ENCODE measurements at regions not wholly inside any gene's neighbourhood (a gene's known extent, or its start where the extent isn't known, plus 50 kb on each side); places are given as distances from the start of the nearest gene placed in this dataset.

DNA sequence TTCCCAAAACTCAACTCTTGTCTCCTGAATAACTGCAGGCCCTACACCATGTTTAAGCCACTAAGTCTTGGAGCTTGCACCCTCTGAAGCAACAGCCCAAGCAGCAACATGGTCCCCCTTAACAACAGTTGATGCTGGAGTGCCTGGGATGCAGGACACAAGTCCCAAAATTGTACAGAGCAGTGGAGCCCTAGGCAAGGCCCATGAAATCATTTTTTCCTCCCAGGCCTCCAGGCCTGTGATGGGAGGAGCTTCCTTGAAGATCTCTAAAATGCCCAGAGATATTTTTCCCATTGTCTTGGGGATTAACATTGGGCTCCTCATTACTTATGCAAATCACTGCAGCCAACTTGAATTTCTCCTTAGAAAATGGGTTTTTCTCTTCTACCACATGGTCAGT lies 311.9 kb upstream of the EPHA3 start:
- Histone ChIP-seq H3K18ac (ENCODE audit: low read length) (no peak overlapping the region), H3K4me1 (ENCODE audit: control insufficient read depth in 1 of 2, insufficient read depth in 2 of 2, low read length in 2 of 2) (no peaks in the 10 kb centered on the region), H2BK12ac (ENCODE audit: low read length) (no peak overlapping the region), H3K9me3 (ENCODE audit: insufficient read depth, low read depth, low read length) (peaks cover 7% of the 10 kb centered on the region), H3K9ac (ENCODE audit: low read length) (no peak overlapping the region), H2AFZ (ENCODE audit: insufficient read depth, low read length, poor library complexity) (no peak overlapping the region), H3K27ac (ENCODE audit: low read depth, low read length) (no peak overlapping the region), H4K12ac (ENCODE audit: low read depth, low read length) (no peak overlapping the region), H3K79me2 (ENCODE audit: control insufficient read depth, insufficient read depth, low read length, poor library complexity) (no peaks in the 10 kb centered on the region), H3K4ac (ENCODE audit: low read depth, low read length) (no peak overlapping the region), H2AK5ac (ENCODE audit: low read length) (no peak overlapping the region), H4K91ac (ENCODE audit: low read depth, low read length) (no peak overlapping the region), H4K8ac (ENCODE audit: low read depth, low read length) (no peak overlapping the region), H3K23ac (ENCODE audit: low read length) (no peak overlapping the region), H3K36me3 (ENCODE audit: control insufficient read depth in 1 of 2, insufficient read depth in 2 of 2, low read length in 2 of 2) (no peaks in the 10 kb centered on the region), H3K4me3 (ENCODE audit: low read depth, low read length) (no peak overlapping the region), H2BK120ac (ENCODE audit: insufficient read depth, low read length, poor library complexity) (no peak overlapping the region), H3K14ac (ENCODE audit: low read length) (no peak overlapping the region), H3K27me3 (ENCODE audit: insufficient read depth, low read length) (no peaks in the 10 kb centered on the region), H3K4me2 (ENCODE audit: low read length) (no peak overlapping the region), H2BK5ac (ENCODE audit: low read depth, low read length, poor library complexity) (no peak overlapping the region), H3K79me1 (ENCODE audit: low read length) (no peaks in the 10 kb centered on the region)
- DNase-seq: no peak

GRCh38 chr3:88807491-88808105 lies 299.8 kb upstream of the EPHA3 start:
- Histone ChIP-seq H3K36me3 (ENCODE audit: control insufficient read depth in 1 of 2, insufficient read depth in 2 of 2, low read length in 2 of 2) (no peaks in the 10 kb centered on the region), H3K4me1 (ENCODE audit: control insufficient read depth in 1 of 2, insufficient read depth in 2 of 2, low read length in 2 of 2) (no peaks in the 10 kb centered on the region), H3K79me1 (ENCODE audit: low read length) (no peaks in the 10 kb centered on the region), H3K18ac (ENCODE audit: low read length) (no peak overlapping the region), H3K4me2 (ENCODE audit: low read length) (no peak overlapping the region), H3K27ac (ENCODE audit: low read depth, low read length) (peak overlapping the region; percentile 67), H3K4ac (ENCODE audit: low read depth, low read length) (no peak overlapping the region), H3K23ac (ENCODE audit: low read length) (no peak overlapping the region), H3K9ac (ENCODE audit: low read length) (no peak overlapping the region), H3K79me2 (ENCODE audit: control insufficient read depth, insufficient read depth, low read length, poor library complexity) (no peaks in the 10 kb centered on the region), H2BK5ac (ENCODE audit: low read depth, low read length, poor library complexity) (no peak overlapping the region), H2AFZ (ENCODE audit: insufficient read depth, low read length, poor library complexity) (no peak overlapping the region), H3K14ac (ENCODE audit: low read length) (no peak overlapping the region), H3K4me3 (ENCODE audit: low read depth, low read length) (no peak overlapping the region), H2BK12ac (ENCODE audit: low read length) (no peak overlapping the region), H2AK5ac (ENCODE audit: low read length) (no peak overlapping the region), H4K91ac (ENCODE audit: low read depth, low read length) (no peak overlapping the region), H3K27me3 (ENCODE audit: insufficient read depth, low read length) (no peaks in the 10 kb centered on the region), H4K8ac (ENCODE audit: low read depth, low read length) (no peak overlapping the region), H2BK120ac (ENCODE audit: insufficient read depth, low read length, poor library complexity) (no peak overlapping the region), H4K12ac (ENCODE audit: low read depth, low read length) (no peak overlapping the region), H3K9me3 (ENCODE audit: insufficient read depth, low read depth, low read length) (no peaks in the 10 kb centered on the region)
- DNase-seq: peak; percentile 26 to 78
- no CpG with 5 or more reads among the region's 3 CpGs for WGBS (ENCODE audit: extremely low coverage, insufficient coverage, insufficient read length)

DNA sequence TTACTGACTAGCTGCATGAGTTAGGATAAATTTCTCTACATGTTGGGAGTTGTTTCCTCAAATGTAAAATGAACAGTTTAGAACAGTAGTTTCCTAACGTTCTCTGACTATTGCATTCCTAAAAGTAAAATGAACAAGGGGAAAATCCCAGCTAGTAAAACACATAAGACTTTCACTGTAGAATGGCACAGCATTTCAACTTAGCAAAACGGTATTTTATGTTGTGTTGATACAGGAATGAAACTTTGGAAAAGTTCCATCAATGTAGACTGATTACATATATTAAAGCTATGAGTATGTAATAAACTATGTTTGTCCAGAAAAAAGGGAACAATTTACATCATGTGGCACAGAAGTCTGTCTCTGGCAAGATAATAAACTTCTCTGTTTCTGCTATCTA lies 297.4 kb upstream of the EPHA3 start:
- Histone ChIP-seq H3K4me3 (ENCODE audit: low read depth, low read length) (no peak overlapping the region), H4K12ac (ENCODE audit: low read depth, low read length) (no peak overlapping the region), H2AK5ac (ENCODE audit: low read length) (no peak overlapping the region), H3K4ac (ENCODE audit: low read depth, low read length) (no peak overlapping the region), H4K8ac (ENCODE audit: low read depth, low read length) (no peak overlapping the region), H3K79me2 (ENCODE audit: control insufficient read depth, insufficient read depth, low read length, poor library complexity) (no peaks in the 10 kb centered on the region), H3K9me3 (ENCODE audit: insufficient read depth, low read depth, low read length) (no peaks in the 10 kb centered on the region), H3K79me1 (ENCODE audit: low read length) (no peaks in the 10 kb centered on the region), H2BK5ac (ENCODE audit: low read depth, low read length, poor library complexity) (no peak overlapping the region), H2BK12ac (ENCODE audit: low read length) (no peak overlapping the region), H2AFZ (ENCODE audit: insufficient read depth, low read length, poor library complexity) (no peak overlapping the region), H3K23ac (ENCODE audit: low read length) (no peak overlapping the region), H3K14ac (ENCODE audit: low read length) (no peak overlapping the region), H3K9ac (ENCODE audit: low read length) (no peak overlapping the region), H2BK120ac (ENCODE audit: insufficient read depth, low read length, poor library complexity) (no peak overlapping the region), H3K27ac (ENCODE audit: low read depth, low read length) (no peak overlapping the region), H4K91ac (ENCODE audit: low read depth, low read length) (no peak overlapping the region), H3K27me3 (ENCODE audit: insufficient read depth, low read length) (no peaks in the 10 kb centered on the region), H3K18ac (ENCODE audit: low read length) (no peak overlapping the region), H3K4me1 (ENCODE audit: control insufficient read depth in 1 of 2, insufficient read depth in 2 of 2, low read length in 2 of 2) (no peaks in the 10 kb centered on the region), H3K36me3 (ENCODE audit: control insufficient read depth in 1 of 2, insufficient read depth in 2 of 2, low read length in 2 of 2) (no peaks in the 10 kb centered on the region), H3K4me2 (ENCODE audit: low read length) (no peak overlapping the region)
- no peak for DNase-seq
- WGBS (ENCODE audit: extremely low coverage, insufficient coverage, insufficient read length): no CpG with 5 or more reads among the region's 2 CpGs

GRCh38 chr3:88810455-88810854 lies 297.0 kb upstream of the EPHA3 start:
- no peak overlapping the region for H3K4me2 ChIP-seq (ENCODE audit: low read length)
- no peak overlapping the region for H3K23ac ChIP-seq (ENCODE audit: low read length)
- H3K36me3 ChIP-seq (ENCODE audit: control insufficient read depth in 1 of 2, insufficient read depth in 2 of 2, low read length in 2 of 2): no peaks in the 10 kb centered on the region
- no peaks in the 10 kb centered on the region for H3K27me3 ChIP-seq (ENCODE audit: insufficient read depth, low read length)
- no peaks in the 10 kb centered on the region for H3K9me3 ChIP-seq (ENCODE audit: insufficient read depth, low read depth, low read length)
- H3K14ac ChIP-seq (ENCODE audit: low read length): no peak overlapping the region
- no peak overlapping the region for H2BK5ac ChIP-seq (ENCODE audit: low read depth, low read length, poor library complexity)
- H3K9ac ChIP-seq (ENCODE audit: low read length): no peak overlapping the region
- H3K79me1 ChIP-seq (ENCODE audit: low read length): no peaks in the 10 kb centered on the region
- no peak for DNase-seq
- H2BK120ac ChIP-seq (ENCODE audit: insufficient read depth, low read length, poor library complexity): no peak overlapping the region
- no peak overlapping the region for H4K8ac ChIP-seq (ENCODE audit: low read depth, low read length)
- H3K4me1 ChIP-seq (ENCODE audit: control insufficient read depth in 1 of 2, insufficient read depth in 2 of 2, low read length in 2 of 2): no peaks in the 10 kb centered on the region
- no peak overlapping the region for H3K4ac ChIP-seq (ENCODE audit: low read depth, low read length)
- H3K4me3 ChIP-seq (ENCODE audit: low read depth, low read length): no peak overlapping the region
- H3K18ac ChIP-seq (ENCODE audit: low read length): no peak overlapping the region
- H3K79me2 ChIP-seq (ENCODE audit: control insufficient read depth, insufficient read depth, low read length, poor library complexity): no peaks in the 10 kb centered on the region
- H2AFZ ChIP-seq (ENCODE audit: insufficient read depth, low read length, poor library complexity): no peak overlapping the region
- H2BK12ac ChIP-seq (ENCODE audit: low read length): no peak overlapping the region
- H4K91ac ChIP-seq (ENCODE audit: low read depth, low read length): no peak overlapping the region
- no peak overlapping the region for H3K27ac ChIP-seq (ENCODE audit: low read depth, low read length)
- no peak overlapping the region for H4K12ac ChIP-seq (ENCODE audit: low read depth, low read length)
- WGBS (ENCODE audit: extremely low coverage, insufficient coverage, insufficient read length): no CpG with 5 or more reads among the region's 4 CpGs
- H2AK5ac ChIP-seq (ENCODE audit: low read length): no peak overlapping the region

Measured in trophoblast cell (in vitro differentiated cells and primary cell).